Muscle layer of colon (tissue), 2 donors: ENCODE measurements at regions not wholly inside any gene's neighbourhood (a gene's known extent, or its start where the extent isn't known, plus 50 kb on each side); places are given as distances from the start of the nearest gene placed in this dataset.

Experiments
- H3K27ac ChIP-seq: one replicate; pipeline ENCODE4 v1.7.0; 2013; ENCODE audit warnings: low read depth, mild to moderate bottlenecking, low read length, moderate library complexity
- H3K27me3 ChIP-seq, 2 donors: one replicate each; pipeline ENCODE4 v1.7.0; 2013; ENCODE audit warnings: low read length in 2 of 2, mild to moderate bottlenecking in 2 of 2; ENCODE audit not compliant: insufficient read depth in 2 of 2, control insufficient read depth in 1 of 2
- H3K36me3 ChIP-seq: one replicate; pipeline ENCODE4 v1.7.0; 2013; ENCODE audit warnings: mild to moderate bottlenecking, low read length; ENCODE audit not compliant: insufficient read depth
- H3K4me1 ChIP-seq: one replicate; pipeline ENCODE4 v1.7.0; 2013; ENCODE audit warnings: mild to moderate bottlenecking, low read length; ENCODE audit not compliant: insufficient read depth
- H3K4me3 ChIP-seq, 2 donors: one replicate each; pipeline ENCODE4 v1.7.0; 2013; ENCODE audit warnings: low read length in 2 of 2, low read depth in 1 of 2, mild to moderate bottlenecking in 1 of 2, moderate library complexity in 1 of 2
- H3K9ac ChIP-seq: one replicate; pipeline ENCODE4 v1.7.0; 2013; ENCODE audit warnings: low read length
- H3K9me3 ChIP-seq: one replicate; pipeline ENCODE4 v1.7.0; 2013; ENCODE audit warnings: mild to moderate bottlenecking, low read length
- donor health status: abdominal sarcoma.
- donor health status: Adenocarcinoma of cecum.

DNA sequence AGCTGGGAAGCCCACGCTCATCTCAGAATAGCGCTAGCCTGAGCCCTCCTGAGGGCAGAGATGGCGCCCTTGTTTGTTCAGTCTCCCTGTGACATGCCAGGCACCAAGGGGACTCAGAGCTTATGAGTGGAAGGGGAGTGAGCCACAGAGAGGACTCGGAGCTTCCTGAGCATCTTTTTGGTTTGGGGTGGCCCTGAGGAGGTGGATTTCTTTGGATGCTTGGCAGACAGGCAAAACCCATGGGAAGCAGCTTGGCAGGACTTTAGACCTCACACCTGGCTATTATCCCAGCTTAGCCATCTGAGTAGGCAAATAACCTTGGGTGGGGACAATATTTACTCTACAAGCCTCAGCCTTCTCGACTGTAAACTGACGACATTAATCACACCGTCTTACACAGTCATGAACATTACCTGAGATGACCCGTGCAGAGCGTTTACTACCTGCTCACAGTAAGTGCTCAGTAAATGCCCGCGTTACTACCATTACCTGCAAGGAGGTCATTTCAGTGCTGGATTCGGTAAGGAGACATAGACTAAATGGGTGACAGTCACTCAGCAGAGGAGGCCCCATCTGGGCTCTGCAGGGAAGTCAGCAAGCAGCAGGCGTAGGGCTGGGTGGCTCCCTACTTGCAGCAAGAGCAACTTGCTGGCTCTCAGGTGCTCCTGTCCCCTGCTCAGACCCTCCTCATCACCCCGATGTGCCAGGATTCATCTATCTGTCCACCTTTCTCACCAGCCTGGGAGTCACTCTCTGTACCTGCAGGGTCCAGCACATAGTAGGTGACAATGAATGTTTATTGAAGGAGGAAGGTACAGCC lies 54.9 kb downstream of the KLHDC7A start:
- H3K27ac ChIP-seq = no peak overlapping the region
- no peaks in the 10 kb centered on the region for H3K9me3 ChIP-seq
- H3K27me3 ChIP-seq = peaks cover 0 to 8% of the 10 kb centered on the region in 2 donors
- H3K36me3 ChIP-seq = no peaks in the 10 kb centered on the region
- no peaks in the 10 kb centered on the region for H3K4me1 ChIP-seq
- H3K4me3 ChIP-seq = no peak overlapping the region
- H3K9ac ChIP-seq = no peak overlapping the region

DNA sequence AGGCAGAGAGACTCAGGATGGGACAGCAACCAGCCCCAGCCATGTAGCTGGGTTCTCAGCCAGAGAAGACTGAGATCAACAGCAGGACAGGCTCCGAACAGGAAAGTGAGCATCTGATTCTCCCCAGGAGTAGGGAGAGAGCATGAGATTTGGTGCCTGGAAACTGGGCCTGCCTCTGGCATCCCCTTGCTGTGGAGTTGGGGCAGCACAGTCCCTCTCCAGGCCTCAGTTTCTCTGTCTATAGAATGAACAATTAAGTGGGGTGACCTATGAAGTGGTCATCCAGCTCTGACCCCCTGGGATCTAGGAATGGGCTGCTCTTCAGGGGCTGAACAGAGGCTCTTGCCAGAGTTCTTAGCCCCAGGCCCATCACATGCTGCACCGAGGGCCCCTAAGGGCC lies 55.6 kb downstream of the KLHDC7A start:
- Histone ChIP-seq H3K9ac (no peak overlapping the region), H3K4me1 (no peaks in the 10 kb centered on the region), H3K36me3 (no peaks in the 10 kb centered on the region), H3K9me3 (no peaks in the 10 kb centered on the region), H3K27ac (no peak overlapping the region), H3K27me3 (peaks cover 0 to 8% of the 10 kb centered on the region in 2 donors), H3K4me3 (no peak overlapping the region)

DNA sequence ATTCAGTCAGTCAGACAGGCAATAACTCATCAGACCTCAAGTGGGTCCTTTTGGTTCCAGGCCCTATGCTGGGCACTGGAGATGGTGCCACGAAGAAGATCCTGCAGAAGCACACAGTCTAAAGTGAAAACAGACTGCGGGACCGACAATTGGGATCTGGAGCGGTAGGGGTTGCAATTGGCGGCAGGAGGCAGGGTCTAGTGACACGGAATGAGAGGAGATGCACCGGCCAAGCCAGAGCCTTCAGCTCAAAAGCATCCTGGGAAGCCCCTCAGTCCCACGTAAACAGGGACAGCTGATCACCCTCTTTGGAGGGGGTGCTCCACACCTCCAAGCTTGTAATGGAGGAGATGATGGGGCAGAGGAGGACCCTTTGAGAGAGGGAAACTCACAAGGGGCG lies 56.2 kb downstream of the KLHDC7A start:
- no peaks in the 10 kb centered on the region for H3K4me1 ChIP-seq
- H3K9ac ChIP-seq = no peak overlapping the region
- no peak overlapping the region for H3K4me3 ChIP-seq
- no peaks in the 10 kb centered on the region for H3K36me3 ChIP-seq
- peaks cover 0 to 8% of the 10 kb centered on the region in 2 donors for H3K27me3 ChIP-seq
- no peaks in the 10 kb centered on the region for H3K9me3 ChIP-seq
- no peak overlapping the region for H3K27ac ChIP-seq

DNA sequence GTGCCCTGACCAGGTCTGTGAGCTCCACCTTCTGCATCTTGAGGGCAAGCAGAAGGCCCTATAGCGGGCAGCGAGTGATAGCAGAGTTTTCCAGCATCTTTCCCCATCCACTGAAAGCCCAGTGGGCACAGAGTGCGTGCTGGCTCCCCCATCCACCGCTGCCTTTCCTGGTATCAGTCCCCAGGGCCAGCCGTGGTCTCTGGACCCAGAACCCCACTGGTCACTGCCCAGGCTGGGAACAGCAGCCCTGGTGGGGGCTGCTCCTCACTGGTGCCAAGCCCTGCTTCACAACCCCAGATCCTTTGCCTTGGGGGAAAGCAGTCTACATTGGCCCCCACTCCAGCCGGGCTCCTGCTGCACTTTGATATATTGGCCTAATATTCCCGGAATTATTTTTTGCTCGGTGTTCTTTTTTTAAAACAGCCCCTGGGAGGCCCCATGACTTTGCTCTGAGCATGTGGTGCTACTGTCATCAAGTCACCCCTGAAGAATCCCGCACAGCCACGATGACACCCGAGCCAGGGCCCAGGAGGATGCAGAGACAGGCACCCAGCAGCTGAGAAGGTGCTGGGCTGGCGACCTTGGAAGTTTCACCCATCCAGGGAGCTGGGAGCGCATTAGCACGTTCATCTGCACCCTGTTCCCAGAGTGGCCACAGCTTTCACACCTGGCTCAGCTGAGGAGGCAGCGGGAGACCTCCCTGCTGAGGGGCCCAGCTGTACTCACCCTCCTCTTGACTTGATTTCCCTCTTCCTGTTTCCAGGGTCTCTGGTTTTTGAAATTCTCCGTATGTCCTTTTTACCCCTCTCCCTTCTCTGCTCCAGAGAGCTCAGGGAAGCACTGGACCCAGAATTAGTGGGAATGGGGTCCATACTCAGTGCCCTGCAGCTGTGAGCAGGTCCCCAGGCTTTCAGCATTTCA lies 56.9 kb downstream of the KLHDC7A start:
- no peaks in the 10 kb centered on the region for H3K9me3 ChIP-seq
- no peak overlapping the region for H3K9ac ChIP-seq
- no peak overlapping the region for H3K4me3 ChIP-seq
- no peak overlapping the region for H3K27ac ChIP-seq
- H3K36me3 ChIP-seq = no peaks in the 10 kb centered on the region
- H3K4me1 ChIP-seq = no peaks in the 10 kb centered on the region
- H3K27me3 ChIP-seq = peaks cover 0 to 8% of the 10 kb centered on the region in 2 donors

DNA sequence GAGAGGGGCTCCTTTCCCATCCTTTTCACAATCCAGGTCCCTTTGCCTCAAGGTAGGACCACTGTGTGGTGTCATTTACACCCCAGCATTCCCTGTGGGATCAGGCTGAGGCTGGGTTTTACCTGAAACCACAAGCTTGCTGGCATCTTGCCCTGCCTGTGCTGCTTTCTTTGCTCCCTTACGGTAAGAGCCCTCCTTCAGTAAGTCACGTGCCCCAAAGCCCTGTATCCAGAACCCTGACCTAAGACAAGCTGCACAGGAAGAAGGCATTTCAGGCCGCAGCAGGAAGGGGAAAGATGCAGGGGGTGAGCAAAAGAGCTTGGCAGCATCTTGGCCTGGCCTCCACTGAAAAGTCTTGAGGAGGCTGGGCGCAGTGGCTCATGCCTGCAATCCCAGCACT lies 58.4 kb downstream of the KLHDC7A start:
- Histone ChIP-seq H3K9ac (no peak overlapping the region), H3K27me3 (peaks cover 0 to 13% of the 10 kb centered on the region in 2 donors), H3K36me3 (no peaks in the 10 kb centered on the region)

DNA sequence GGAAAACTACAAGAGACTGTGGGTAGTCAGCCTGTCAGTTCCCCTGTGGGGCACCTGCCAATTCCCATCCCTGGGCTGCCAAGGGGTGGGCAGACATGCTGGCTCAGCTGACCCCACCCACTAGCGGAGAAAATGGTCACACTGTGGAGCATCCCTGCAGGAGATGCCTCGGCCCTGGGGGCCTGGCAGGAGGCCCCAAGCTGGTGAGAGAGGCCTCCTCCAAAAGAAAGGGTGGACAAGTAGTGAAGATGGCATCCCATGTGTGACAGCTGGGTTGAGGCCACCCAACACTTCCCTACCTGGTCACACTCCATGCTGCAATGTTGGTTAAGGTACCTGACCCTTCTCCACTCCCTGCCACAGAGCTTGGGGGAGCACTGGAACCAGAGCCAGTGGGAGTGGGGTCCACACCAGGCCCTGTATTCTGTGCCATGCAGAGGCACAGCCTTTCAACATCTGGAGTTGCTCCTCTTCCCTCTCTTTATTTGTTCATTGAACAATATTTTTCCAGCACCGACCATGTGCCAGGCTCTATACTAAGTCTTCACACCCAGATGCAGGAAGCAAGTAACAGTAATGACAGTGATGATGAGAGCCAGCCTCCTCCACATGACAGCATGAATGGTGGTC lies 59.5 kb downstream of the KLHDC7A start:
- H3K4me3 ChIP-seq = no peak overlapping the region
- no peak overlapping the region for H3K27ac ChIP-seq

More for the DNA sequence above, 58.4 kb downstream of the KLHDC7A start:
- Histone ChIP-seq H3K4me1 (no peaks in the 10 kb centered on the region), H3K4me3 (no peak overlapping the region), H3K27ac (no peak overlapping the region), H3K9me3 (peaks cover 10% of the 10 kb centered on the region)

DNA sequence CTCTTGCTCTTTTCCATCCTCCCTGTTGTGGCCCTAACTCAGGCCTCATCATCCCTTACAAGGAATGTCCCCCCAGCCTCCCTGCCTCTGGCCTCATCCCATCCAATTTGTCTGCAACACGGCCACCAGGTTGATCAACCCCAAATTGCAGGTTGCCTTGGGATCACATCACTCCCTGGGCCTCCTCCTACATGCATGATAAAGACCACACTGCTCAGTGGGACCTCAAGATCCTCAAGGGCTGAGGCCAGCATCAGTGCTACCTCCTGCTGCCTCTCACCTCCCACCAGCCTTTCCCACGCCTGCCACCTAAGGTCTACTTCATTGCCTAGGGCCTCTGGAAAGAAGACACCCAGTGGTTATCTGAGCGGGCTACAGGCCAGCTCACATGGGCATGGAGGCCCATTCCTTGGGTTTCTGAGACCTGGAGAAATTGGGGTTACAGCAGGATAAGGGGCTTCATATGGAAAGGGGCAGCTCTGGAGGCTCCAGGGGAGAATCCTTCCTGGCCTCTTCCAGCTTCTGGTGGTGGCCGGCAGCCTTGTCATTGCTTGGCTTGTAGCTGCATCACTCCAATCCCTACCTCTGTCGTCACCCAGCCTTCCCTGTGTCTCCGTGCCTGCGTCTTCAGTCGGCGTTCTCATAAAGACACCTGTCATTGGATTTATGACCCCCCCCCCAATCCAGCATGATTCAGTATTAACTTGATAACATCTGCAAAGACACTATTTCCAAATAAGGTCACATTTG lies 60.5 kb downstream of the KLHDC7A start:
- no peak overlapping the region for H3K9ac ChIP-seq
- H3K4me1 ChIP-seq = no peaks in the 10 kb centered on the region
- H3K9me3 ChIP-seq = peaks cover 13% of the 10 kb centered on the region
- H3K4me3 ChIP-seq = no peak overlapping the region
- H3K36me3 ChIP-seq = no peaks in the 10 kb centered on the region
- peaks cover 5 to 8% of the 10 kb centered on the region in 2 donors for H3K27me3 ChIP-seq
- no peak overlapping the region for H3K27ac ChIP-seq

More for the DNA sequence above, 59.5 kb downstream of the KLHDC7A start:
- H3K36me3 ChIP-seq = no peaks in the 10 kb centered on the region
- H3K9ac ChIP-seq = no peak overlapping the region
- H3K27me3 ChIP-seq = peaks cover 0 to 13% of the 10 kb centered on the region in 2 donors
- peaks cover 13% of the 10 kb centered on the region for H3K9me3 ChIP-seq
- H3K4me1 ChIP-seq = no peaks in the 10 kb centered on the region

DNA sequence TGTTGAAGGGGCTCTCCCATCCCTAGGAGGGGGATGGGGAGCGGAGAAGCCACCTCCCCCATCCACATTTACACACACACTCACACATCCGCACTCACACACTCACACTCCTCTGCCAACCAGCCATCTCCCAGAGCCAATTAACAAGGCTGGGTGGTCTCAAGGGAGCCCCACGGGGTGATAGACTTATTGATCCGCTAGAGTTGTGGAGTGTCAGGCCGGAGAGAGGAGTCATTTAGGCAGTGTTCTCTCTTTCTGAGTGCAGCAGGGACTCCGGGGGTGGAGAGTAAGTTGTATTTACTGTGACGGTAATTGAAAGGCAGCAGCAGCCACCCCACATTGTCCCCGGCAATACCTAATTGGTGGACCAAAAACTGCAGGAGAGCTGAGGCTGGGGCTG lies 61.6 kb downstream of the KLHDC7A start:
- peaks cover 4 to 7% of the 10 kb centered on the region in 2 donors for H3K27me3 ChIP-seq
- H3K9ac ChIP-seq = no peak overlapping the region
- H3K9me3 ChIP-seq = peaks cover 13% of the 10 kb centered on the region
- no peak overlapping the region for H3K4me3 ChIP-seq
- H3K4me1 ChIP-seq = no peaks in the 10 kb centered on the region
- H3K36me3 ChIP-seq = no peaks in the 10 kb centered on the region
- no peak overlapping the region for H3K27ac ChIP-seq

DNA sequence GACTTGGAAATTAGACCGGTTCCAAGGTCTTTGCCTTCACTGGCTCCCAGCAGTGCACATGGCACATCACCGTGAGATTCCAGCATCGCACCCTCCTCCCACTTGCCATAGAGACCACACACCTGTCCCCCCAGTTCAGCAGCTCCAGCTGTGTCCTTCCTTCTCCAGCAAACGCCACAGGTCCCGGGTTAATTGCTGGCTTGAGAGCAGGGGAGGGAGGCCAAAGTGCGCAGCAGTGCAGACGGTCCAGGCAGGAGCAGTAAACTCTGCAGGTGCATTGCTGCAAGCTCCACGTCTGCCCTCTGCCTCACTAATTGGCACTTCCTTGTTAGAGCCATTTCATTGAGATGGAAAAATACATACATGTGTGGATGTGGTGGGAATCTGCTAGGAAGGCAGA lies 65.3 kb downstream of the KLHDC7A start:
- Histone ChIP-seq H3K9ac (no peak overlapping the region), H3K4me1 (no peaks in the 10 kb centered on the region), H3K36me3 (no peaks in the 10 kb centered on the region), H3K4me3 (no peak overlapping the region), H3K27ac (no peak overlapping the region), H3K9me3 (peaks cover 13% of the 10 kb centered on the region), H3K27me3 (peaks cover 7 to 10% of the 10 kb centered on the region in 2 donors)

DNA sequence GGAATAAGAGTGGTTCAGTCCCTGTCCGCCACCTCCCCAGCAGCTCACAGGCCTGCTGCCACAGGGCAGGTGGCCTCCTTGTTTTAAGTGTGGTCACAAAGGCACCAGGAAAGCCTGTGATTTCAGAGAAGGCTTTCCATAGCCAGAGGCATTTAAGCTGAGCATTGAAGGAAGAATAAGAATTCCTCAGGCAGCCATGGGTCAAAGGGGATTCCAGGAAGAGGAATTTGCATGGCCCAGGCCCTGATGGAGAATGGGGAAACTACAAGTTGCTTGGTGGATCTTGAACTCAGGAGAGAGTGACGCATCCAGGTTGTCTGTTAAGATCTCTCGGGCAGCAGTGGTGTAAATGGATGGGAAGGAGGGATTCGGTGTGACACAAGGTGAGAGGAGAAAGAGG lies 66.7 kb downstream of the KLHDC7A start:
- Histone ChIP-seq H3K27me3 (peaks cover 7 to 10% of the 10 kb centered on the region in 2 donors), H3K4me3 (no peak overlapping the region)

More for the DNA sequence above, 66.7 kb downstream of the KLHDC7A start:
- no peaks in the 10 kb centered on the region for H3K4me1 ChIP-seq
- H3K9ac ChIP-seq = no peak overlapping the region
- peaks cover 13% of the 10 kb centered on the region for H3K9me3 ChIP-seq
- H3K36me3 ChIP-seq = no peaks in the 10 kb centered on the region
- H3K27ac ChIP-seq = no peak overlapping the region
